CD1c-positive myeloid dendritic cell (primary cell): ENCODE measurements at regions not wholly inside any gene's neighbourhood (a gene's known extent, or its start where the extent isn't known, plus 50 kb on each side); places are given as distances from the start of the nearest gene placed in this dataset.

ENCODE experiments used
- DNase-seq: peaks from one replicate; pipeline ENCODE4 v3.0.0-alpha.2; 2016; ENCODE audit errors: extremely low spot score

GRCh38 chr2:2694746-2695145, 363.7 kb upstream of the MYT1L start:
- peak; percentile 53 for DNase-seq

GRCh38 chr2:2692599-2693389, 361.7 kb upstream of the MYT1L start:
- no peak for DNase-seq

- DNase-seq, result no peak
Observed at GRCh38 chr2:2691419-2691818, 360.3 kb upstream of the MYT1L start.

GRCh38 chr2:2690985-2691384, 359.9 kb upstream of the MYT1L start:
- DNase-seq, result no peak

GRCh38 chr2:2689306-2689705, 358.2 kb upstream of the MYT1L start:
- no peak for DNase-seq

- DNase-seq, result no peak
Observed at GRCh38 chr2:2688254-2688653, 357.2 kb upstream of the MYT1L start.

- DNase-seq, result no peak
Observed at GRCh38 chr2:2687745-2688144, 356.7 kb upstream of the MYT1L start.

GRCh38 chr2:2686222-2686621, 355.1 kb upstream of the MYT1L start:
- DNase-seq, result peak; percentile 8

GRCh38 chr2:2683606-2684224, 352.6 kb upstream of the MYT1L start:
- no peak for DNase-seq

- DNase-seq, result no peak
Observed at GRCh38 chr2:2682700-2683342, 351.7 kb upstream of the MYT1L start.

GRCh38 chr2:2681711-2682251, 350.7 kb upstream of the MYT1L start:
- DNase-seq, result peak; percentile 77

- DNase-seq, result no peak
Observed at GRCh38 chr2:2681085-2681484, 350.0 kb upstream of the MYT1L start.

GRCh38 chr2:2674831-2675230, 343.8 kb upstream of the MYT1L start:
- no peak for DNase-seq

- no peak for DNase-seq
Observed at GRCh38 chr2:2673406-2673805, 342.3 kb upstream of the MYT1L start.

GRCh38 chr2:2672249-2672648, 341.2 kb upstream of the MYT1L start:
- no peak for DNase-seq

GRCh38 chr2:2671826-2672225, 340.8 kb upstream of the MYT1L start:
- no peak for DNase-seq

- no peak for DNase-seq
Observed at GRCh38 chr2:2669316-2669715, 338.2 kb upstream of the MYT1L start.

GRCh38 chr2:2668681-2669265, 337.7 kb upstream of the MYT1L start:
- DNase-seq, result no peak

- no peak for DNase-seq
Observed at GRCh38 chr2:2667690-2668089, 336.6 kb upstream of the MYT1L start.

- DNase-seq, result no peak
Observed at GRCh38 chr2:2665834-2666133, 334.7 kb upstream of the MYT1L start.

GRCh38 chr2:2664989-2665833, 334.1 kb upstream of the MYT1L start:
- no peak for DNase-seq
